Suprapubic skin (tissue), 3 donors: ENCODE measurements at regions not wholly inside any gene's neighbourhood (a gene's known extent, or its start where the extent isn't known, plus 50 kb on each side); places are given as distances from the start of the nearest gene placed in this dataset.

Experiments
- CTCF ChIP-seq, 2 donors: fragments of 200-600 bp in 1 of 2; fragments of 450-650 bp in 1 of 2; sonication (generic) in 1 of 2; IDR thresholded peaks; one replicate each; pipeline ENCODE4 v1.5.1; 2016 to 2019; ENCODE audit warnings: antibody characterized with exemption in 2 of 2, mild to moderate bottlenecking in 1 of 2, moderate library complexity in 1 of 2
- EP300 ChIP-seq: sonication (generic); formaldehyde crosslinking; IDR thresholded peaks from one replicate; pipeline ENCODE4 v1.6.1; 2017; ENCODE audit warnings: antibody characterized with exemption
- POLR2A ChIP-seq, 2 donors: fragments of 450-650 bp; IDR thresholded peaks; one replicate each; pipeline ENCODE4 v1.6.1; 2017; ENCODE audit warnings: antibody characterized with exemption in 2 of 2, mild to moderate bottlenecking in 2 of 2, moderate library complexity in 2 of 2

- TF ChIP-seq CTCF (IDR thresholded peaks at IDR 0.05) (no peak), POLR2A (IDR thresholded peaks at IDR 0.05) (no peak), EP300 (no peak)
Observed at GRCh38 chr1:5427026-5427613, 565.1 kb downstream of the NPHP4 start.
